ENCODE measurements at regions not wholly inside any gene's neighbourhood (a gene's known extent, or its start where the extent isn't known, plus 50 kb on each side); places are given as distances from the start of the nearest gene placed in this dataset.

GRCh38 chr7:52009181-52009580 lies 692.6 kb upstream of the COBL start:
- no peak overlapping the region for H3K27ac Mint-ChIP-seq (ENCODE audit: unreplicated experiment)
- H3K4me3 ChIP-seq (ENCODE audit: insufficient read depth, low read depth, low read length), result no peak overlapping the region
- H3K4me1 Mint-ChIP-seq (ENCODE audit: low read depth, unreplicated experiment), result no peaks in the 10 kb centered on the region
- H3K9ac ChIP-seq (ENCODE audit: low read length), result no peak overlapping the region
- peak; percentile 1 for DNase-seq (ENCODE audit: low read depth)
- FAIRE-seq, result no peak
- no peaks in the 10 kb centered on the region for H3K36me3 ChIP-seq (ENCODE audit: insufficient read depth, low read length)
- H3K9me3 Mint-ChIP-seq (ENCODE audit: unreplicated experiment), result no peaks in the 10 kb centered on the region
- no peak overlapping the region for H3K4me3 Mint-ChIP-seq (ENCODE audit: unreplicated experiment)
- no peak for TF ChIP-seq EZH2 (IDR thresholded peaks at IDR 0.05; ENCODE audit: insufficient read depth, low read length)
- H3K27me3 Mint-ChIP-seq (ENCODE audit: low read depth, unreplicated experiment), result no peaks in the 10 kb centered on the region
- H2AFZ ChIP-seq (ENCODE audit: low read depth, low read length), result no peak overlapping the region
- no peak overlapping the region for H3K27ac ChIP-seq (ENCODE audit: low read depth, low read length)
- H3K4me1 ChIP-seq (ENCODE audit: insufficient read depth, low read length), result no peaks in the 10 kb centered on the region
- H3K27me3 ChIP-seq (ENCODE audit: insufficient read depth, low read length), result no peaks in the 10 kb centered on the region
- H3K79me2 ChIP-seq (ENCODE audit: insufficient read depth, low read length), result no peaks in the 10 kb centered on the region
- no peak overlapping the region for H3K4me2 ChIP-seq (ENCODE audit: low read length)
- H3K36me3 Mint-ChIP-seq (ENCODE audit: low read depth, unreplicated experiment), result no peaks in the 10 kb centered on the region
- no peaks in the 10 kb centered on the region for H4K20me1 ChIP-seq (ENCODE audit: insufficient read depth, low read length)
- no peaks in the 10 kb centered on the region for H3K9me3 ChIP-seq (ENCODE audit: insufficient read depth, low read depth, low read length)

DNA sequence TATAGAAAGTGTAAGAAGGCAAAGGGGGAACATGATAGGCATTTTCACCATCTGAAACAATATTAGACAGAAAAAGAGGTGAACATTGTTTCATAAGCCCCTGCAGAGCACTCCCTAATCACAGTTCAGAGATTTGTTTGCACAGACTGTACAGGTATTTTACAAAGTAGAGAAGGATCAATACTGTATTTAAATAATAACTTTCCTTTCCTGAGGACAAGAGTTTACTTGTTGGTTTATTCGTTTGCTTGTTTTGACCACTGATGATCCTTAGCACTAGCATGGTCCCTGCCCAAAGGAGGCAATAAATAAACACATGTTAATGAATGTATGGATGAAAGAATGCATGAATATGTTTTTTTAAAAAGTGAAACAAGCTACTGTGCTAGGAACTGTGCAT lies 690.1 kb upstream of the COBL start:
- no peak for TF ChIP-seq EZH2 (IDR thresholded peaks at IDR 0.05; ENCODE audit: insufficient read depth, low read length)
- TF ChIP-seq, protein P1, sequence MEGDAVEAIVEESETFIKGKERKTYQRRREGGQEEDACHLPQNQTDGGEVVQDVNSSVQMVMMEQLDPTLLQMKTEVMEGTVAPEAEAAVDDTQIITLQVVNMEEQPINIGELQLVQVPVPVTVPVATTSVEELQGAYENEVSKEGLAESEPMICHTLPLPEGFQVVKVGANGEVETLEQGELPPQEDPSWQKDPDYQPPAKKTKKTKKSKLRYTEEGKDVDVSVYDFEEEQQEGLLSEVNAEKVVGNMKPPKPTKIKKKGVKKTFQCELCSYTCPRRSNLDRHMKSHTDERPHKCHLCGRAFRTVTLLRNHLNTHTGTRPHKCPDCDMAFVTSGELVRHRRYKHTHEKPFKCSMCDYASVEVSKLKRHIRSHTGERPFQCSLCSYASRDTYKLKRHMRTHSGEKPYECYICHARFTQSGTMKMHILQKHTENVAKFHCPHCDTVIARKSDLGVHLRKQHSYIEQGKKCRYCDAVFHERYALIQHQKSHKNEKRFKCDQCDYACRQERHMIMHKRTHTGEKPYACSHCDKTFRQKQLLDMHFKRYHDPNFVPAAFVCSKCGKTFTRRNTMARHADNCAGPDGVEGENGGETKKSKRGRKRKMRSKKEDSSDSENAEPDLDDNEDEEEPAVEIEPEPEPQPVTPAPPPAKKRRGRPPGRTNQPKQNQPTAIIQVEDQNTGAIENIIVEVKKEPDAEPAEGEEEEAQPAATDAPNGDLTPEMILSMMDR (IDR thresholded peaks at IDR 0.05; ENCODE audit: insufficient read depth, low read depth, low read length), result no peak
- FAIRE-seq, result no peak
- no peak overlapping the region for H3K27ac Mint-ChIP-seq (ENCODE audit: unreplicated experiment)
- no peak for DNase-seq (ENCODE audit: low read depth)
- no peaks in the 10 kb centered on the region for H3K9me3 Mint-ChIP-seq (ENCODE audit: unreplicated experiment)
- no peaks in the 10 kb centered on the region for H3K36me3 Mint-ChIP-seq (ENCODE audit: low read depth, unreplicated experiment)
- no peak overlapping the region for H3K4me3 Mint-ChIP-seq (ENCODE audit: unreplicated experiment)
- Histone ChIP-seq H3K4me3 (ENCODE audit: insufficient read depth, low read depth, low read length) (no peak overlapping the region), H3K4me1 (ENCODE audit: insufficient read depth, low read length) (no peaks in the 10 kb centered on the region), H3K4me2 (ENCODE audit: low read length) (no peak overlapping the region), H3K79me2 (ENCODE audit: insufficient read depth, low read length) (no peaks in the 10 kb centered on the region), H3K36me3 (ENCODE audit: insufficient read depth, low read length) (no peaks in the 10 kb centered on the region), H3K27me3 (ENCODE audit: insufficient read depth, low read length) (no peaks in the 10 kb centered on the region), H3K9ac (ENCODE audit: low read length) (no peak overlapping the region), H3K9me3 (ENCODE audit: insufficient read depth, low read depth, low read length) (no peaks in the 10 kb centered on the region), H4K20me1 (ENCODE audit: insufficient read depth, low read length) (no peaks in the 10 kb centered on the region), H2AFZ (ENCODE audit: low read depth, low read length) (no peak overlapping the region), H3K27ac (ENCODE audit: low read depth, low read length) (no peak overlapping the region)
- H3K27me3 Mint-ChIP-seq (ENCODE audit: low read depth, unreplicated experiment), result peaks cover 3% of the 10 kb centered on the region
- H3K4me1 Mint-ChIP-seq (ENCODE audit: low read depth, unreplicated experiment), result no peaks in the 10 kb centered on the region

DNA sequence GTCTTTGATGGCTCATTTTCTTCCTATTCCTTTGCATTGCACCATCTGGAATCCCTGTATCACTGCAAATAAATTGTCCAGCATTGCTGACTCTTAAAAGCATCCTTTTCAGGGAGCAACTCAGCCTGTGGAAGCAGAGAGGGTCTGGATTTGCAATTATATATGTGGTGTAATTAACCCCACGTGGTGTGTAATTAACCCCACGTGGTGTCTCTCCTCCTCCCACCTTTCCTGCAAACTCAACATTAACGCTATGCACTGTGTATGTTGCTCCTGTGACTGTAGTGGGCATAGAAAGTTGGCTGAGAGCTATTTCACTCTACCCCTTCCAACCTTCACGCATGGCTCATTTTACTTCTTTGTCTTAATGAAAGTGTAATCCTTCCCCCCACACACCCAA lies 689.0 kb upstream of the COBL start:
- no peak overlapping the region for H3K27ac ChIP-seq (ENCODE audit: low read depth, low read length)
- no peaks in the 10 kb centered on the region for H3K27me3 ChIP-seq (ENCODE audit: insufficient read depth, low read length)
- H3K4me2 ChIP-seq (ENCODE audit: low read length), result no peak overlapping the region
- no peak for DNase-seq (ENCODE audit: low read depth)
- H3K9me3 Mint-ChIP-seq (ENCODE audit: unreplicated experiment), result no peaks in the 10 kb centered on the region
- no peaks in the 10 kb centered on the region for H3K79me2 ChIP-seq (ENCODE audit: insufficient read depth, low read length)
- H3K9me3 ChIP-seq (ENCODE audit: insufficient read depth, low read depth, low read length), result no peaks in the 10 kb centered on the region
- H4K20me1 ChIP-seq (ENCODE audit: insufficient read depth, low read length), result no peaks in the 10 kb centered on the region
- no peak for FAIRE-seq
- H3K4me3 Mint-ChIP-seq (ENCODE audit: unreplicated experiment), result no peak overlapping the region
- no peaks in the 10 kb centered on the region for H3K4me1 ChIP-seq (ENCODE audit: insufficient read depth, low read length)
- no peak overlapping the region for H3K9ac ChIP-seq (ENCODE audit: low read length)
- no peaks in the 10 kb centered on the region for H3K36me3 ChIP-seq (ENCODE audit: insufficient read depth, low read length)
- H3K4me3 ChIP-seq (ENCODE audit: insufficient read depth, low read depth, low read length), result no peak overlapping the region
- H3K36me3 Mint-ChIP-seq (ENCODE audit: low read depth, unreplicated experiment), result no peaks in the 10 kb centered on the region
- peaks cover 3% of the 10 kb centered on the region for H3K27me3 Mint-ChIP-seq (ENCODE audit: low read depth, unreplicated experiment)
- TF ChIP-seq EZH2 (IDR thresholded peaks at IDR 0.05; ENCODE audit: insufficient read depth, low read length), result no peak
- TF ChIP-seq, protein P1 (IDR thresholded peaks at IDR 0.05; ENCODE audit: insufficient read depth, low read depth, low read length), result no peak
- no peaks in the 10 kb centered on the region for H3K4me1 Mint-ChIP-seq (ENCODE audit: low read depth, unreplicated experiment)
- no peak overlapping the region for H3K27ac Mint-ChIP-seq (ENCODE audit: unreplicated experiment)
- no peak overlapping the region for H2AFZ ChIP-seq (ENCODE audit: low read depth, low read length)

Data from astrocyte (in vitro differentiated cells and primary cell).